ENCODE measurements at regions not wholly inside any gene's neighbourhood (a gene's known extent, or its start where the extent isn't known, plus 50 kb on each side); places are given as distances from the start of the nearest gene placed in this dataset.
A peak's percentile ranks its signal among the peaks of the same experiment; 100 is the strongest.

GRCh38 chrX:147376601-147377422 lies 534.9 kb upstream of the FMR1 start:
- intact Hi-C loops (cut with DNase I) = no loop called here
- Histone ChIP-seq H3K27ac (no peak overlapping the region), H3K4me1 (ENCODE audit: insufficient read depth) (no peaks in the 10 kb centered on the region), H3K9me3 (no peaks in the 10 kb centered on the region), H3K27me3 (no peaks in the 10 kb centered on the region), H3K36me3 (no peaks in the 10 kb centered on the region), H3K4me3 (no peak overlapping the region)
- WGBS, 3 donors = 45 to 52% (median 47%) methylated on average over 9 of the region's 9 CpGs
- TF ChIP-seq POLR2A (IDR thresholded peaks at IDR 0.05) = no peak
- no peak for TF ChIP-seq CTCF (IDR thresholded peaks at IDR 0.05)
- no peak for TF ChIP-seq EP300 (IDR thresholded peaks at IDR 0.05)
- DNase-seq = peak in 3 of 5 donors; percentile 9 to 15 (median 14)

GRCh38 chrX:147364896-147365295 lies 546.8 kb upstream of the FMR1 start:
- no peaks in the 10 kb centered on the region for H3K4me1 ChIP-seq (ENCODE audit: insufficient read depth)
- 58 to 61% (median 61%) methylated on average over 2 of the region's 2 CpGs for WGBS, 3 donors
- H3K4me3 ChIP-seq = no peak overlapping the region
- intact Hi-C loops (cut with DNase I) = no loop called here
- H3K27ac ChIP-seq = no peak overlapping the region
- no peaks in the 10 kb centered on the region for H3K36me3 ChIP-seq
- H3K9me3 ChIP-seq = no peaks in the 10 kb centered on the region
- DNase-seq = no peak
- TF ChIP-seq EP300 (IDR thresholded peaks at IDR 0.05) = no peak
- no peak for TF ChIP-seq POLR2A (IDR thresholded peaks at IDR 0.05)
- TF ChIP-seq CTCF (IDR thresholded peaks at IDR 0.05) = no peak
- H3K27me3 ChIP-seq = no peaks in the 10 kb centered on the region

GRCh38 chrX:147351644-147352043 lies 537.1 kb upstream of the CXorf51A start:
- Histone ChIP-seq H3K4me1 (ENCODE audit: insufficient read depth) (no peaks in the 10 kb centered on the region), H3K27ac (no peak overlapping the region), H3K27me3 (no peaks in the 10 kb centered on the region), H3K36me3 (no peaks in the 10 kb centered on the region), H3K9me3 (no peaks in the 10 kb centered on the region), H3K4me3 (no peak overlapping the region)
- WGBS, 3 donors = 71 to 82% (median 74%) methylated on average over 3 of the region's 3 CpGs
- DNase-seq = no peak
- TF ChIP-seq POLR2A (IDR thresholded peaks at IDR 0.05) (no peak), CTCF (IDR thresholded peaks at IDR 0.05) (no peak), EP300 (IDR thresholded peaks at IDR 0.05) (no peak)
- intact Hi-C loops (cut with DNase I) = no loop called here

- Histone ChIP-seq H3K4me3 (no peak overlapping the region), H3K27ac (no peak overlapping the region), H3K27me3 (no peaks in the 10 kb centered on the region), H3K36me3 (no peaks in the 10 kb centered on the region), H3K9me3 (no peaks in the 10 kb centered on the region), H3K4me1 (ENCODE audit: insufficient read depth) (no peaks in the 10 kb centered on the region)
- WGBS, 3 donors = 76 to 81% (median 77%) methylated on average over 6 of the region's 6 CpGs
- intact Hi-C loops (cut with DNase I) = no loop called here
- no peak for DNase-seq
- TF ChIP-seq EP300 (IDR thresholded peaks at IDR 0.05) = no peak
- no peak for TF ChIP-seq CTCF (IDR thresholded peaks at IDR 0.05)
- TF ChIP-seq POLR2A (IDR thresholded peaks at IDR 0.05) = no peak
Observed at GRCh38 chrX:147343467-147343866, 528.9 kb upstream of the CXorf51A start.
